Hematopoietic multipotent progenitor cell treated with erythropoietin and hydrocortisone succinate and interleukin-3 and kit ligand, for 15 days (in vitro differentiated cells): ENCODE measurements at regions not wholly inside any gene's neighbourhood (a gene's known extent, or its start where the extent isn't known, plus 50 kb on each side); places are given as distances from the start of the nearest gene placed in this dataset.

Experiments used
- DNase-seq: peaks from one replicate; pipeline ENCODE4 v3.0.0-alpha.2; 2015; ENCODE audit warnings: low spot score

GRCh38 chr5:120007598-120007997 lies 378.2 kb downstream of the FAM170A start:
- no peak for DNase-seq

- no peak for DNase-seq
Observed at GRCh38 chr5:120012431-120012830, 383.1 kb downstream of the FAM170A start.

- no peak for DNase-seq
Observed at GRCh38 chr5:120014535-120014934, 385.2 kb downstream of the FAM170A start.

- no peak for DNase-seq
Observed at GRCh38 chr5:120016717-120017382, 387.5 kb downstream of the FAM170A start.

GRCh38 chr5:120017513-120017912 lies 388.2 kb downstream of the FAM170A start:
- no peak for DNase-seq

- no peak for DNase-seq
Observed at GRCh38 chr5:120035181-120035580, 405.8 kb downstream of the FAM170A start.

GRCh38 chr5:120035815-120036577 lies 406.6 kb downstream of the FAM170A start:
- DNase-seq = no peak

- no peak for DNase-seq
Observed at GRCh38 chr5:120037451-120037850, 408.1 kb downstream of the FAM170A start.

GRCh38 chr5:120039111-120039510 lies 409.8 kb downstream of the FAM170A start:
- no peak for DNase-seq

- DNase-seq = no peak
Observed at GRCh38 chr5:120043431-120043830, 414.1 kb downstream of the FAM170A start.

- no peak for DNase-seq
Observed at GRCh38 chr5:120052916-120053828, 410.9 kb upstream of the PRR16 start.

GRCh38 chr5:120053841-120054240 lies 410.3 kb upstream of the PRR16 start:
- no peak for DNase-seq

- no peak for DNase-seq
Observed at GRCh38 chr5:120055858-120056257, 408.2 kb upstream of the PRR16 start.

GRCh38 chr5:120062515-120062917 lies 401.6 kb upstream of the PRR16 start:
- DNase-seq = no peak

GRCh38 chr5:120072068-120072761 lies 391.9 kb upstream of the PRR16 start:
- no peak for DNase-seq

- no peak for DNase-seq
Observed at GRCh38 chr5:120073722-120074121, 390.4 kb upstream of the PRR16 start.

GRCh38 chr5:120080781-120081180 lies 383.3 kb upstream of the PRR16 start:
- DNase-seq = no peak

- no peak for DNase-seq
Observed at GRCh38 chr5:120082316-120083068, 381.6 kb upstream of the PRR16 start.

GRCh38 chr5:120083851-120084542 lies 380.1 kb upstream of the PRR16 start:
- no peak for DNase-seq

GRCh38 chr5:120084543-120084870 lies 379.6 kb upstream of the PRR16 start:
- DNase-seq = no peak

- no peak for DNase-seq
Observed at GRCh38 chr5:120086081-120086480, 378.0 kb upstream of the PRR16 start.
